PC-3 (cell line): ENCODE measurements at regions not wholly inside any gene's neighbourhood (a gene's known extent, or its start where the extent isn't known, plus 50 kb on each side); places are given as distances from the start of the nearest gene placed in this dataset.

Source experiments
- ATAC-seq: fragments of 200-7000 bp; cut with Tn5 transposase; 2 replicates; pipeline ENCODE4 v1.9.1; 2020; ENCODE audit warnings: mild to moderate bottlenecking, moderate library complexity
- BruUV-seq: library from RNA; stranded (reverse); fragments of 400-500 nt; replicated peaks from 2 replicates; lab custom pipeline; 2021; lab: Mats Ljungman, UMichigan
- CTCF ChIA-PET: fragments of 300-600 bp; sonication (Branson Sonifier 250); formaldehyde crosslinking; loops from one replicate; lab custom pipeline; 2022; ENCODE audit warnings: antibody characterized with exemption; lab: Charles Lee
- POLR2A ChIA-PET: fragments of 300-600 bp; sonication (Branson Sonifier 250); formaldehyde crosslinking; loops from one replicate; lab custom pipeline; 2022; ENCODE audit warnings: antibody characterized with exemption; ENCODE audit not compliant: unreplicated experiment; lab: Charles Lee
- DNase-seq: peaks from one replicate; pipeline ENCODE4 v3.0.0-alpha.2; 2015
- H2AFZ ChIP-seq: fragments of 300-600 bp; sonication (generic); 2 replicates; pipeline ENCODE4 v1.6.0; 2016; ENCODE audit warnings: antibody characterized with exemption, low read length
- H3F3A ChIP-seq: fragments of 300-600 bp; sonication (generic); one replicate; pipeline ENCODE4 v1.6.0; 2017; ENCODE audit warnings: antibody characterized with exemption, low read length, control low read depth, mild to moderate bottlenecking; ENCODE audit not compliant: unreplicated experiment
- H3K27ac ChIP-seq: fragments of 300-600 bp; sonication (generic); 2 replicates; pipeline ENCODE4 v1.5.1; 2016; ENCODE audit warnings: mild to moderate bottlenecking, low read length
- H3K27me3 ChIP-seq: fragments of 300-600 bp; sonication (generic); 2 replicates; pipeline ENCODE4 v1.6.1; 2016; ENCODE audit warnings: low read length, mixed read lengths
- H3K36me3 ChIP-seq: fragments of 300-600 bp; sonication (generic); 2 replicates; pipeline ENCODE4 v1.6.1; 2016; ENCODE audit warnings: low read depth, mixed run types, low read length, mixed read lengths
- H3K4me1 ChIP-seq: fragments of 300-600 bp; sonication (generic); 2 replicates; pipeline ENCODE4 v1.5.1; 2016; ENCODE audit warnings: low read length; ENCODE audit not compliant: insufficient read depth
- H3K4me2 ChIP-seq: fragments of 300-600 bp; sonication (generic); 2 replicates; pipeline ENCODE4 v1.6.0; 2016; ENCODE audit warnings: low read length
- H3K4me3 ChIP-seq: fragments of 300-600 bp; sonication (generic); 2 replicates; pipeline ENCODE4 v1.5.1; 2016; ENCODE audit warnings: mild to moderate bottlenecking, low read length, mixed read lengths
- H3K79me2 ChIP-seq: fragments of 300-600 bp; sonication (generic); 2 replicates; pipeline ENCODE4 v1.6.1; 2017; ENCODE audit warnings: low read length, mixed read lengths
- H3K9ac ChIP-seq: fragments of 300-600 bp; sonication (generic); 2 replicates; pipeline ENCODE4 v1.6.0; 2016; ENCODE audit warnings: mild to moderate bottlenecking, low read length
- H3K9me2 ChIP-seq: fragments of 300-600 bp; sonication (generic); replicated peaks from 2 replicates; pipeline ENCODE4 v1.6.1; 2016; ENCODE audit warnings: mixed run types, low read length, mixed read lengths
- H3K9me3 ChIP-seq: fragments of 300-600 bp; sonication (generic); 2 replicates; pipeline ENCODE4 v1.6.1; 2016; ENCODE audit warnings: low read length, mixed read lengths
- H4K20me1 ChIP-seq: fragments of 300-600 bp; sonication (generic); 2 replicates; pipeline ENCODE4 v1.6.1; 2016; ENCODE audit warnings: low read length, mixed read lengths
- CTCF ChIP-seq: fragments of 300-600 bp; sonication (generic); conservative IDR thresholded peaks from 2 replicates; pipeline ENCODE4 v1.5.1; 2017; ENCODE audit warnings: antibody characterized with exemption, low read depth, mild to moderate bottlenecking, low read length
- EZH2 ChIP-seq: fragments of 300-600 bp; sonication (generic); IDR thresholded peaks from one replicate; pipeline ENCODE4 v1.6.1; 2017; ENCODE audit warnings: antibody characterized with exemption, mild to moderate bottlenecking, low read length; ENCODE audit not compliant: unreplicated experiment
- EZH2phosphoT487 ChIP-seq: fragments of 300-600 bp; sonication (generic); IDR thresholded peaks from 2 replicates; pipeline ENCODE4 v1.6.1; 2018; ENCODE audit warnings: mild to moderate bottlenecking, antibody characterized with exemption, low read length, borderline replicate concordance
- intact Hi-C: fragments of 100-400 bp; cut with micrococcal nuclease; formaldehyde crosslinking; loops from 2 replicates; pipeline ENCODE4 v1.9.0; 2023

- H3K9ac ChIP-seq = no peak overlapping the region
- H3K27me3 ChIP-seq = no peaks in the 10 kb centered on the region
- no peaks in the 10 kb centered on the region for H3K79me2 ChIP-seq
- intact Hi-C loops = no loop called here
- H4K20me1 ChIP-seq = no peaks in the 10 kb centered on the region
- no peaks in the 10 kb centered on the region for H3F3A ChIP-seq
- BruUV-seq = no TSS peak
- H2AFZ ChIP-seq = no peak overlapping the region
- DNase-seq (no peak), ATAC-seq (no peak)
- POLR2A ChIA-PET = no interaction called here
- H3K4me2 ChIP-seq = no peak overlapping the region
- H3K36me3 ChIP-seq = no peaks in the 10 kb centered on the region
- TF ChIP-seq CTCF (no peak), EZH2 (no peak), EZH2phosphoT487 (no peak)
- H3K9me3 ChIP-seq = no peaks in the 10 kb centered on the region
- H3K9me2 ChIP-seq = no peaks in the 10 kb centered on the region
- CTCF ChIA-PET = no interaction called here
- H3K4me1 ChIP-seq = no peaks in the 10 kb centered on the region
- no peak overlapping the region for H3K4me3 ChIP-seq
- no peak overlapping the region for H3K27ac ChIP-seq
These were observed 452.0 kb downstream of the DMAC1 start for GRCh38 chr9:7347556-7347955.

GRCh38 chr9:7346144-7346543 lies 453.4 kb downstream of the DMAC1 start:
- DNase-seq (no peak), ATAC-seq (no peak)
- POLR2A ChIA-PET = no interaction called here
- no peaks in the 10 kb centered on the region for H3K9me2 ChIP-seq
- no peak overlapping the region for H2AFZ ChIP-seq
- H3K4me3 ChIP-seq = no peak overlapping the region
- H3F3A ChIP-seq = no peaks in the 10 kb centered on the region
- no peak overlapping the region for H3K4me2 ChIP-seq
- H3K36me3 ChIP-seq = no peaks in the 10 kb centered on the region
- no TSS peak for BruUV-seq
- no peaks in the 10 kb centered on the region for H3K9me3 ChIP-seq
- no peak overlapping the region for H3K27ac ChIP-seq
- no peaks in the 10 kb centered on the region for H4K20me1 ChIP-seq
- no peak overlapping the region for H3K9ac ChIP-seq
- CTCF ChIA-PET = no interaction called here
- no peaks in the 10 kb centered on the region for H3K4me1 ChIP-seq
- no peaks in the 10 kb centered on the region for H3K27me3 ChIP-seq
- intact Hi-C loops = no loop called here
- TF ChIP-seq EZH2 = no peak
- TF ChIP-seq EZH2phosphoT487 = no peak
- no peak for TF ChIP-seq CTCF
- no peaks in the 10 kb centered on the region for H3K79me2 ChIP-seq

GRCh38 chr9:7342736-7343135 lies 456.8 kb downstream of the DMAC1 start:
- ATAC-seq = no peak
- intact Hi-C loops = no loop called here

More at GRCh38 chr9:7342736-7343135, 456.8 kb downstream of the DMAC1 start:
- no peak for TF ChIP-seq EZH2
- no peak for TF ChIP-seq EZH2phosphoT487
- no peak for TF ChIP-seq CTCF
- Histone ChIP-seq H3K9ac (no peak overlapping the region), H3K9me3 (no peaks in the 10 kb centered on the region), H3K4me3 (no peak overlapping the region), H3K9me2 (no peaks in the 10 kb centered on the region), H3F3A (no peaks in the 10 kb centered on the region), H3K36me3 (no peaks in the 10 kb centered on the region), H2AFZ (no peak overlapping the region), H3K79me2 (no peaks in the 10 kb centered on the region), H3K27me3 (no peaks in the 10 kb centered on the region), H4K20me1 (no peaks in the 10 kb centered on the region), H3K4me2 (no peak overlapping the region), H3K4me1 (no peaks in the 10 kb centered on the region), H3K27ac (no peak overlapping the region)
- BruUV-seq = no TSS peak
- ChIA-PET POLR2A (no interaction called here), CTCF (no interaction called here)
- DNase-seq = no peak
